Body of pancreas (tissue), 4 donors: ENCODE measurements at regions not wholly inside any gene's neighbourhood (a gene's known extent, or its start where the extent isn't known, plus 50 kb on each side); places are given as distances from the start of the nearest gene placed in this dataset.

Source experiments
- POLR2A ChIP-seq, 3 donors: fragments of 450-650 bp; IDR thresholded peaks; one replicate each; pipeline ENCODE4 v1.6.1; 2016; ENCODE audit warnings: antibody characterized with exemption in 3 of 3, mild to moderate bottlenecking in 2 of 3
- TF ChIP-seq, protein P1 (sequence below), 7 experiments: fragments of 450-650 bp in 4 of 7; fragments of 200-600 bp in 3 of 7; sonication (generic) in 3 of 7; IDR thresholded peaks; one replicate each; pipeline ENCODE4 v1.5.1; 2016 to 2019; ENCODE audit warnings: antibody characterized with exemption in 7 of 7

DNA sequence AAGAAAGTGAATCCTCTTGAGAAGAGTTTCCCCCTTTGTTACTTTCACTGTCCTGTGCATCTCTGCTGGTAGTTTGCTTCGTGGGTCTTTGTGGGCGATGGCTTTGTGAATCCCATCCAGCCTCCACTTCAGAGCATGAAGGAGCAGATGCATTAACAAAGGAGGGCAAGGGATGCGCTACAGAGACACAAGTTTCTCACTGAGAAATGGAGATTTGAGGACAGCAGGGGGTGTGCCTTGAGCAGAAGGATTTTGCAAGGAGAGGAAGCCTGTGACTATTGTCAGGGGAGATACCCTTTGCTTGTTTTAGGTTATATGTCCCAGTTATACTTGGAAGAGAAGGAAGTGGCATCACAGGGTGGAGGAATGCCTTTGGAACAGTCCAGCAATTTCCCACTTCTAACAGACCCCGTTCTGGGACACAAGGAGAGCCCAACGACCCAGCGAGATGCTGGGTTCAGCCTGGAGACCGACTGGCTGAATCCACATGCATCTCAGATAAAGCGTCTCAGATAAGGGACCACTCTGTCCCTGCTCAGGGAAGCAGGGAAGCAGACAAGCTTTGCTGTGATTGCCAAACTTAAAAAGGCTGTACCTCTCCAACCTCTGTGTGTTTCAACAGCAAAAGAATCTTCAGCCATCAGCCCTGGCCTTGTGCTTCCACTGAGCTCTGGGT lies 314.6 kb upstream of the GATB start:
- TF ChIP-seq, protein P1, sequence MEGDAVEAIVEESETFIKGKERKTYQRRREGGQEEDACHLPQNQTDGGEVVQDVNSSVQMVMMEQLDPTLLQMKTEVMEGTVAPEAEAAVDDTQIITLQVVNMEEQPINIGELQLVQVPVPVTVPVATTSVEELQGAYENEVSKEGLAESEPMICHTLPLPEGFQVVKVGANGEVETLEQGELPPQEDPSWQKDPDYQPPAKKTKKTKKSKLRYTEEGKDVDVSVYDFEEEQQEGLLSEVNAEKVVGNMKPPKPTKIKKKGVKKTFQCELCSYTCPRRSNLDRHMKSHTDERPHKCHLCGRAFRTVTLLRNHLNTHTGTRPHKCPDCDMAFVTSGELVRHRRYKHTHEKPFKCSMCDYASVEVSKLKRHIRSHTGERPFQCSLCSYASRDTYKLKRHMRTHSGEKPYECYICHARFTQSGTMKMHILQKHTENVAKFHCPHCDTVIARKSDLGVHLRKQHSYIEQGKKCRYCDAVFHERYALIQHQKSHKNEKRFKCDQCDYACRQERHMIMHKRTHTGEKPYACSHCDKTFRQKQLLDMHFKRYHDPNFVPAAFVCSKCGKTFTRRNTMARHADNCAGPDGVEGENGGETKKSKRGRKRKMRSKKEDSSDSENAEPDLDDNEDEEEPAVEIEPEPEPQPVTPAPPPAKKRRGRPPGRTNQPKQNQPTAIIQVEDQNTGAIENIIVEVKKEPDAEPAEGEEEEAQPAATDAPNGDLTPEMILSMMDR (IDR thresholded peaks at IDR 0.05): no peak
- no peak for TF ChIP-seq POLR2A (IDR thresholded peaks at IDR 0.05)
